NCI-H2107 treated with DMSO at 0.1 percent for 48 hours (cell line): ENCODE measurements at regions not wholly inside any gene's neighbourhood (a gene's known extent, or its start where the extent isn't known, plus 50 kb on each side); places are given as distances from the start of the nearest gene placed in this dataset.

Experiments
- DNase-seq: peaks from one replicate; lab custom pipeline; 2025; ENCODE audit not compliant: unreplicated experiment; lab: John Stamatoyannopoulos, UW

DNA sequence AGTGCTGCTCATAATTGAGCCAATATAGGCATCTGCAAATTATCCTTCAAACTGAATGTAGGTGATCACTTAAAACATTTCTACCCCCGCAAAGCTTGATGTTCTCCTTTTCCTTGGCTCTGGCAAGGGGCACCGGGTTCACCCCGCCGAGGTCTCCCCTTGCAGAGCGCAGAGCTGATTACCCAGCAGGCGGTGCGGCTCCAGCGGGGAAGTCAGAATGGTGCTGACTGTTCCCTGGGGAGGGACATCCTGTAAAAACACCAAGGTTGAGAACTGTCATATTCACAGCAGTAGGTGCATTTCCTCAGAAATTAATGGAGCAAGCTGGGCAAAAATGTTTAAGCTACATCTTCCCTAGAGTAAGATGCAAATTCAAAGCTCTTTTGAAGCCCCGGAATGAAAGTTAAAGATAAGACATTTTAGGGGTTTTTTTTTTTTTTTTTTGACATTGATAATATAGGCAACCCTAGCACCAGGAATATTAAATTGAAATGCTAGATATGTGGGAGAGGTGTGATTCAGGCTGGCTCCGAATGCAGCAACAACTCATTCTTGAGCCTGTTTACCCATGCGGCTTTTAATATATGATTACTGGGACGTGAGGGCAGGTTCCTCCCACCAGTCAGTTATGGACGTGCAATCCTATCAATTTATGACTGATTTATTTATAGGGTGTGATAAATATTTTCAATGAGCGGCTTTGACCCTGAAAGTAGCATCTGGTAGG, 767.3 kb upstream of the TENM3 start:
- DNase-seq, result no peak

DNA sequence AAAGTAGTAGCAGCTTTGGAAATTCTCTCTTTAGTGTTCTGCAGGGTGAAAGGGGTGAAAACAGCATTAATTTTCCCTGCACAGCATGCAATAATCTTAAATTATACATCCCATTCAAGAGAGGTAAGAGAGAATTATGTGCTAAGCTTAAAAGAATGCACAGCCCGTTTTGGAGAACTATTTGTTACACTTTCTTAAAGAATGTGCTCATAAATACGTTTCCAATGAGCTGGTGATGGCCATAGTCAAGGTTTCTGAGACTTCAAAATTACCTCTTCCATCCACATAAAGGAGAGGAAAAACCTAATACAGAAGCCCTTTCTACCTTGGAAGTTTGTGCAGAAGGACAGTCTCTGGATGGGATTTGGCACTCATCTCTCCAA, 766.7 kb upstream of the TENM3 start:
- DNase-seq, result no peak

DNA sequence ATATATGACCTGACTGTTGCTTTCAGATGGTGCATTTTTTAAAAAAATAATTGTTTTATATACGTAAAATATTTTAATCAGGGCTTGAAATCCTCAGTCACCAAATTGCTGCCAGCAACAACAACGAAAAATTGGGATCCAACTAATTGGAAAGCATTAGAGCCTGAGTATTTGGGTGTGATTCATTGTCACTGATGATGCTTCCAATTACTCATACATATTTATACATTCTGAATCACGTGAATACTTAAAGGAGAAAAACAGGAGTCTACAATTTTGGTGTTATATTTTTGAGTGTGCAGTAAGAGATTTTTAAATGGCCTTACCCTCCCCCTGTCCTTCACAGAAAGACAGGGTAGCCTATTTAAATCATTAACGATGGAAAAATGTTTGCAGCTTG, 765.6 kb upstream of the TENM3 start:
- no peak for DNase-seq

DNA sequence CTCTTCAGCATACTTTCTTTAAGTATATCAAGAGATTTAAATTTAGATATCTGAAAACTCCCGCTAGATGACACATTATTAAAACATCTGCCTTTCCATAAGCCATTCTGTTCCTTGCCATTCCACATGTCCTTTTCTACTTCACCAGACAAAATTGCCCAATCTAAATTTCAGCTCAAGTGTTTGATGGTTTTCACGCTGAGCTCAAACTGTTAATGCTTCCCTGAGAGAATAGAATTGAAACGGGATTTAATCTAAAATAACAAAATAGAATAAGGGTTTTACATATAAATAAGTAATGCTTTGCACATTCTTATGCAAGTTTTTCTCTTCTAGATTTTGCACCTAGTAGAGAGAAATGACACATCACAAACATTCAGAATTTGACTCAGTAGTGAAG, 764.5 kb upstream of the TENM3 start:
- no peak for DNase-seq

DNA sequence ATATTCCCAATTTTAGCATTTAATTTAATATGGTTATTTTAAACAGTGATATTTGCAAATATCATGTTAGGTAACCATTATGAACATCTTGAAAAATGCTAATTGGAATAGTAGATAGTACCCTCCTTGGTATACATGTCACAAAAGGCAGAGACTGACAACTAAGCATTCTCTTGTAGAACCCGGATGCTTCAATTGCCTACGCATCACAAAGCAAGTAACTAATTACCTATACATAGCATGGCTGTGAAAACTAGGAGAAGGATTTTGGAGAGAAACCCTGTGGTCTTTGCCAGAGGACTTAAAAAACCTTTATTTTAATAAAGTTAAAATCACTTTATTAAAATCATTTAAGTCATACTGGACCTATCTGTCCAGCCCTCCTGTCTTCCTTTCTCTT, 764.1 kb upstream of the TENM3 start:
- no peak for DNase-seq

DNA sequence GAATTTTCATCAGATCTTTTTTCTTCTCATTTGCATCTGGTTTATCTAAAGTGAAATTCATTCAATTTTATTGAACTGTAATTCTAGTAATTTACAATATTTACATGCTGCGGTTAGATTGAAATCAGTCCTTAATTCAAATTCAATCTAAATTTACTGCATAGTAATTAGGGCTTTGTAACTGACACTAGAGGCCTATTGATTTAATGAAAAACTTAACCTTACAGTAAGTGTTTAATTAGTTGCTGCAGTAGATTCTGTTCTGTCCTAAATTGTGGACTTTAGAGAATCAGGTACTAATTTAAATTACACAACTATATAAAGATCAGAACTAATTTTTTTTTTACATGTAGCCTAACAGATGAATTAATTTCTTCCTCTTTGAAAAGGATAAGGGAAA, 758.8 kb upstream of the TENM3 start:
- no peak for DNase-seq

DNA sequence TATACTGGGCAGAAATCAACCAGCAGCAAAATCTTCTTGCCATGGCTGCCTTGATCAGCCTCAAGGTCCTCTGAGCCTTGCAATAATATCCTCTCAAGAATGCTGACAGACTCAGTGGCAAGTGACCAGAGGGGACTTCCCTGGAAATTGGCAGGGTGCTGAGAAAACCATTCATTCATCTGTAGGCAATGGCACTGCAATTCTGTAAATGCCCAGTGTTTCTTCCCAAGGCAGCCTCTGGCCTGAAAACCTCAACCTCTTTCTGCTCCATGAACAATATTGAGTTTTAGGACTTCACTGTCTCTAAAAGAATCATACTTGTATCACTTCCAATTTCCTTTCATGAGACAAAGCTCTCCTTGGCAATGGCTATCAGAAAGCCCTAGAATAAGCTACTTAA, 754.3 kb upstream of the TENM3 start:
- DNase-seq, result no peak

DNA sequence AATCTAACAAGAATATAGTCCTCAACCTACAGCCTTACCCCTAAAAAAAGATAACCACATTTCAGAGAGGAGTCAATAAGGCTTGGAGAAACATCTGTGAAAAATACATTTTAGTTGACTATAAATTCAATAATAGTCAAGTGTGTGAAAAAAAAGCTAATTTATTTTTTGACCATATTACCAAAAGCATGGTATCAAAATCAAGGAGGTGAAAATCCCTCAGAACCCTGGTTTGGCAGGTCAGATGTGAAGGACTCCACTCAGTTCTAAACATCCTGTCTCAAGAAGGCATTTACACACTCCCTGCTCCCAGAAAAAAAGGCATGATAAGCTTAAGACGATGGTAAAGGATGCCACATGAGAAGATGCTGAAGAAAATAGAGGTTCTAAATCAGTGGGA, 745.1 kb upstream of the TENM3 start:
- DNase-seq, result no peak

DNA sequence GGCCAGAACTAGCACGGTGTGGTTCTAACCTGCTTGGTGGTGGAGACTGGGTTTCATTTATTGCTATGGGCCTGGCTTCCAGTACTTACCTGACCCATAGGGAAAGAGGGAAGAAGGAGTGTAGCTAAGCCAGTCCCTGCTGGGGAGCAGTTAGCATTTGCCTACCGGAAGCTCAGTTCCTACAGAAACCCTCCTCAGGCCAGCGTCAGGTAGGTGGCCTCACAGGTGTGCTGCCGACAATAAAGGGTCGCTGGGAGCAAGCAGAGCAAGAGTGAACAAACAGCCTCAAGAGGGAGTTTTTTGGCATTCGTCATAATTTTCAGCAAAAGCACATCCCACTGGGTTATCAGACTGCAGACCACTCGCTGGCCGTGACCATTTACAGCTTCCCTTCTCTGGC, 740.6 kb upstream of the TENM3 start:
- no peak for DNase-seq

DNA sequence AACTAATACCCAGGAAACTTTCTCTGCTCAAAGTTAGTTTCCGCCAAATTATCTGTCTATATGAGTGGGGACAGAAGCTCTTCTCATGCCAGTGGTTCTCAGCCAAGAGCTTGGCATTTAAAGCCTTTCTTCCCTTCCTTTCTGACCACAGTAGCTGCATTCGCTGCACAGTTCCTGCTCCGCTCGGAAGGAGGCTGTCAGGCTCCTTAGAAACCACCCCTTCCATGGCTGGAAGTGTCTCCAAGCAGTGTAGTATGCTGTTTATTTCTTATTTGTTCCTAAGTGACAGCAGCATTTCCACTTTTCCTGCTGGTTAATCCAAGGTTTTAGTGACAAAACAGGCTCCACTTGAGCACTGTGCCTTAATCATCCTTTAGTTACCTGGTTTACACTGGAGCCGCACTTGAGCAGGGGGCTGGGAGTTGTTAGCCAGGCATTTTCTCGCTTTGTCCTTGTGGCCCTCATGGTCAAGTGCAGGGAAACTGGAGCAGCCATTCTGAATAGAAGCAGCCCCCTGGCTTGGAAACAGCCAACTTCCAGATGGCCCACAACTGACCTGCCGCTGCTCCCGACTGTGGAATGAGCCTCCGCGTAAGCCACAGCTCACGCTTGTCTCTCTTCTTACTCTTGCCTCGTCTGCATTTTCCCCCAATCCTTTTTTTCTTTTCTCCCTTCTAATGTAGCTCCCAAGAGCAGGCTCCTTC, 739.4 kb upstream of the TENM3 start:
- DNase-seq, result peak; percentile 59

DNA sequence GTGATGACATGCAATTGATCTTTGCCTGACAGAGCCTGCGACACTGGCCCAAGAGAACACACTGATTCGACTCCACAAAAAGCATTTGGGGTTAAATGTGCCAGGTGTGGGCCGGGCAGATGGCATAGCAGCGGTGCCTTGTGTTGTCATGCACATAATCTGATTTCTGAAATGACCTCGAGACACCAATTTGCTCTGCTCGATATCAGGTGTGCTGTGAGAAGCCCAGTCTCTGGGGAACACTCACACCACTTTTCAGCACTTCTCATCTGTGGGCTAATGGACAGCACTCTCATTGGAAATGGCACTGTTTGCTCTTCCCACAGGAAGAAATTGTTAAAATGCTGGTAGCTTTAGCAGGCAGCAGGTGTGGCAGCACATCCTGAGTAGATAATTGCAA, 738.3 kb upstream of the TENM3 start:
- peak; percentile 77 for DNase-seq

DNA sequence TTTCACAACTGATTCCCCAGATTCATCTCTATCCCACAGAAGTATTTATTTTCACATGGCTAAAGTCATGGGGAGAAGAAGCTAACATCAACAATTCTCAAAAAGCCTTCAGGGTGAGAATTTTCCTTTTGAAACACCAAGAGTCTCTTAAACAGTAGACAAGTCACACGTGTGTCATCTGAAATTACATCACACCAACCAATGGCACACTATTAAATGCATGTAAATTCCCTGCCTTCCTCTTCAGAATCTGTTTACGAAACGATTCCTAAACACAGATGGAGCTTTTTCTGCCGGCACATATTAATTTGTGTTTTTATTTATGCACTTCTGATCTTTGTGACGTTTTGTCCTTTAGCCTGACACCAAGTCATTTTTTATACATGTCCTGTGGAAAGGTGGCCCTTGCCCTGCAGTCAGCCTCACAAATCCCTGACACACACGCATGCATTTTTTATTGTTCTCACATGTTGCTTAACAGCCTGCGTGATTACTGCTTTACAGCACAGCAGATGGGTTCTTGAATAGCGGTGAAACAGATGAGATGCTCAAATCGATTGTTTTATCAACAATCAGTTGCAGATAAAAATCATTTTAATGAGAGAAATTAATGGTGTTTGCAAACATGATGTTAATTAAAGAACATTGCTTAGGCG, 735.9 kb upstream of the TENM3 start:
- peak; percentile 73 for DNase-seq

DNA sequence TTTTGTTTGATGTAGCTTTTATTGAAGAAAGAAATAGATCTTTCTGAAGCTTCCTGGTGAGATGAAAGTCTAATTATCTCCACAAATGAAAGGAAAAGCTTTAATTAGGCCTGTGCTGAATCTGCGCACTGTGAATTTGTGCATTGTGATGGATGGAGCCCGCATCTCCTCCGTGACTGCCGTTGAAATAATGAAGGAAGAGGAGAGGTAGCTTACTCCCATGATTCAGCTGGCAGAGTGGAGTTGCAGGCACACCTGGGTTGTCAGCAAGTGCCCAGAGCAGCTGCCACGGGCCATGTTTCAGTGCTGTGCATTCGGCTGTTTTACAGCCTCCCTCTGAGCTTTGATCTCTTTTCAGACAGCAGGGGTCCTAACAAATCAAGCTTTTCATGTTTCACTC, 735.3 kb upstream of the TENM3 start:
- peak; percentile 60 for DNase-seq

DNA sequence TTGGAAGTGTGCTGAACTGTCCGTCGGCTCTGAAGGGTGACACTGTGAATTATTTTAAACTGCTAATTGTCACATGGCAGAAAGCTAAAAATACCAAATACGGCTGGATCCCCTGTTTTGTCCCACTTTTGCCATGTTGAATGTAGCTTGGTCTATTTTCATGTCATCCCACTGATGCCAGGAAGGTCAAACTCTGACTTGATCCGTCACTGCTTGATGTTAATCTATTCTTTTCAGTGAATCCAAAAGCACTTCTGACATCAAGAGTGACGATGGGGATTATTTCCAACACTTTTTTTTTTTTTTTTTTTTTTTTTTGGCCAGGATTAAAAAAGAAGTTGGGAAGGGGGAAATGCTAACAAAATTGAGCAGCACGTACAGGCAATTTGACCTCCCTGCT, 734.6 kb upstream of the TENM3 start:
- DNase-seq, result no peak

DNA sequence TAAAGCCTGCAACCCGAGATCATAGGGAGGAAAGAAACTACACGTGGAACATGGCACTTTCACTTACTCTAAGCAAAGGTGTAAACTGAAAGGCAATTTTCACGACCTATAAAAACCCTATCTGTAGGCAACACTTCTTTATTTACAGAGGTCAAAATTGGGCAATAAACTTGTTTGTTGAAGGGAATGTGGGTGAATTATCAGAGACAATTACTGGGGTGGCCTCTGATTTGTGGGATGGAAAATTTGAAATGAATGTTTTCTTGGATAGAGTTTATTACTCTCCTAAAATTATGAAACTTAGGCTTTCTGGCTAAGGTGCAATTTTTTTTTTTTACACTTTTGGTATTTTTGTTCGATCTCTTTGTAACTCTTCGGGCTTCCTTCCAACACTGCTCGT, 734.1 kb upstream of the TENM3 start:
- DNase-seq, result peak; percentile 18

DNA sequence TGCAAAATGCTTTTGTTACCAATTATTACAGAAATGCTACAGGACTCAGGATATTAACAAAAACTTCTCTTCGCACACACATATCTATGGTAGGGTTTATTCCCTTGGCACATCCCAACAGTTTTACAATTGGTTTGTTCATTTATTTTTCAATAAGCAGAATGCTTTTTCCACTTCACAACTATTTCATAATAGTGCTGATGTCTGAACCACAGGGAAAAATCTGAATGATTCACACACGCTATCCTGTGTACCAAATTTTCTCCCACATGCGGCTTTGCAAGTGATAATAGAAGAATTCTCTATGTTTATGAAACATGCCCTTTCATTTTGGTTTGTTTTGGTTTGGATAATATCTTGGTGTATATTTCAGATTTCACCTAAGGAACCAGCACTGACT, 725.7 kb upstream of the TENM3 start:
- no peak for DNase-seq

DNA sequence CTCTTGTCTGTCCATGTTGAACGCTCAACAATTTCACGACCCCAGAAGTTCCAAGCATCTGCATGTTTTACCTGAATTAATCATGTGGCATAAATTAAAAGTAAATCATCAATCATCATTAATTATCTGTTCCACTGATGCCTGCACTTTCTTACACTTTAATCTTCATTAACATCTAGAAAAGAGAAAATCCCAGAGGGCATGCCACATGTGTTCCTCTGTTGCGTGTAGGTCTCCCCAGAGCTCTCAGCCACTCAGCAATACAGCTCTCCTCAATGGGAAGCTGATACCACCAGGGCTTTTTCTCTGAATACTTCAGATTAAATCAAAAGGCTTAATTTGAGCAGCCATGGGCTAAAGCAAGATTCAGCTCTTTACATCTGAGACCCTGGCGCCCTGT, 722.4 kb upstream of the TENM3 start:
- no peak for DNase-seq

DNA sequence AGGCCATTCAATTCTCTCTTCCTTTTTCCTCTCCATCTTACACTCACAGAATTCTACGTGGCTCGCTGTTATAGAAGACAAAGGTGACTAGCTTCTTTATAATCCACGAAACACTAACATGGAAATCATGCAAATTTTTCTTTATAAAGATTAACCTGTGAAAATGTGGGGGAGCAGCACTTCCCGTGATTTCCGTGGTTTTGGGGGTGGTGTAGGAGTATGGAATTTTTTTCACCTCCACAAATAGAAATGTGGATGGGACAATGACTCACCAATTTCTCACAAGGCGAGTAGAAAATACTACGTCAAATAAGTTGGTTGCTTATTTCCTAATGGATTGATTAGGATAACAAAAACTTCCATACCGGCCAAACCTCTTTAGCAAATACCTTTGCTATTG, 719.2 kb upstream of the TENM3 start:
- DNase-seq, result no peak

DNA sequence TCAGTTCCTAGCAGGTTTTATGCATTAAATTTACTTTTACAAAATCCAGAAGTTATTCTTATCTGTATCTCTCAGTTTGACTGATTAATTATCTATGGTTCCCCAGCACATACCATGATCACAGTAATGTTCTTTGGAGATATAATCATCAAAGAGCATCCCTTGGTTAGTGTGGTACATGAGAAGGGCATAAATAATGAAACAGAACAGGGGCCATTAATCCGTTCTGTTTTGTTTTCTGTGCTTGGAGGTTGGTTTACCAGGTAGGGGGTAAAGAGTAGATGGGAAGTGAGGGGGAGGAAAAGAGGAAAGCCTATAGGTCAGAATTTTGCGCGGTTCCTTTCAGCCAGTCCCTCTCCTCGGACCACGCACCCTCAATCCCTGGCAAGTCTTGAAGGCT, 718.7 kb upstream of the TENM3 start:
- DNase-seq, result no peak

DNA sequence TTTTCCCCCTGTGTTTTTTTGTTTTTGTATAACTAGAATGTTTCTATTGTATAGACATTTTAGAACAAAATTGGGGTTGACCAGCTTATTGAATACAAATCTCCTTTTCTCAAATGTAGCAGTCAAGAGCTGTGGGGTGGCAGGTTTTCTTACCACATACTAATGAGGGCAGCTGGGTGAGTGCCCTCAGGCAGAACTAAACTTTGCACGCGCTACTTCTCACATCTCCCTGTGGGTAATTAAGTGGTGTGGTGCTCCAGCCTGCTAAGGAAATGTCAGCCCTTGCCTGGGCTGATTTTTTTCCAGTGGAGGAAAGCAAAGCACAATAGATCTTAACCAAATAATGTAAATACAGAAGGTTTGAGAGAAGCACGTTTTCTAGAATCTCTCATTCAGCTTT, 717.6 kb upstream of the TENM3 start:
- peak; percentile 72 for DNase-seq

DNA sequence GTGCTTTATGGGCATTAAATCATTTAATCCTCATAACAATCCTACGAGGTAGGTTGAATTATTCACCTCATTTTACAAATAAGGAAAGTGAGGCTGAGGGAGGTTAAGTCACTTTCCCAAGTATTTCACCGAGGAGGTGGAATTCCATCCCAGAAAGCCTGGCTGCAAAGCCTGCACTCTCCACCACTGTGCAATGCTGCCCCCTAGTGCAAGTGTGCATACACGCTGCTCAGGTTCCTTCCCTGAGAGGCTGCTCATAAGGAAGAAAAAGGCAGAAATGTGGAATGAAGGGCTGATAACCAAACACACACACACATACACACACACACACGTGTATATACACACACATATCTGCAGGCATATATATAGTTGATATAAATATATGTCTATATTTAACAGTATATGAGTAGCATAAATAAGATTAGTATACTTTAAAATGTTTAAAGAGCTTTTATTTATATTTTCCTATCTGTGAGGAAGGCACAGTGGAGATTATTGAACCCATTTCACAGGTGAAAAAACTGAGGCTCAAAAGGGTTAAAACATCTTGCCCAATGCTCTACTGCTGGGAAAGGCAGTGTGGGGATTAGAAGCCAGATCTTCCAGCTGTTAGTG, 714.5 kb upstream of the TENM3 start:
- peak; percentile 27 for DNase-seq

DNA sequence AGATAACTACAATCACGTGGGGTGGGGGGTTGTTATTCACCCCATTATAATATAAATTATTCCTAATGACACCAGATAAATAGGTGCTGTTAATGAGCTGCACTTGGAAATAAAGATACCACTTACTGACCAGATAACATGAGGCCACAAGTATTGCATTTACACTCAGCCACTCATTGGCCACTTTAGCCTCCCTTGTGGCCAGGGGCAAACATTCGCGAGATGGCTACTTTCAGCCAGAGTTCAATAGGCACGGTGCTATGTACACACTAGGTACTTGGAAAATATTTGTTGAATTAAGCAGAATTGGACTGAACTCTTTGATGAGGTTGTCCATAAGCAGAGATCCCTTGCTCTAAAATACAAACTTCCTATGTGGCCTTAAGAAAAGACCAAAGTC, 713.7 kb upstream of the TENM3 start:
- DNase-seq, result peak; percentile 22
